Neural crest cell (in vitro differentiated cells): ENCODE measurements at regions not wholly inside any gene's neighbourhood (a gene's known extent, or its start where the extent isn't known, plus 50 kb on each side); places are given as distances from the start of the nearest gene placed in this dataset.

Source experiments
- DNase-seq: peaks from one replicate; pipeline ENCODE4 v3.0.0; 2021; ENCODE audit warnings: low read depth, mixed read lengths, low spot score
- H3K27ac Mint-ChIP-seq: one replicate; pipeline ENCODE4 v1.8.0; 2021; ENCODE audit warnings: mild to moderate bottlenecking, mixed read lengths; ENCODE audit not compliant: unreplicated experiment
- H3K27me3 Mint-ChIP-seq: 2 replicates; pipeline ENCODE4 v1.8.0; 2021; ENCODE audit warnings: low read depth, mild to moderate bottlenecking, mixed read lengths
- H3K36me3 Mint-ChIP-seq: 2 replicates; pipeline ENCODE4 v1.8.0; 2021; ENCODE audit warnings: low read depth, mild to moderate bottlenecking, mixed read lengths
- H3K4me1 Mint-ChIP-seq: 2 replicates; pipeline ENCODE4 v1.8.0; 2021; ENCODE audit warnings: mixed read lengths
- H3K4me3 Mint-ChIP-seq: one replicate; pipeline ENCODE4 v1.8.0; 2021; ENCODE audit warnings: mild to moderate bottlenecking, mixed read lengths
- H3K9me3 Mint-ChIP-seq: 2 replicates; pipeline ENCODE4 v1.8.0; 2021; ENCODE audit warnings: mixed read lengths
- CTCF ChIP-seq: fragments of 200-600 bp; sonication (generic); conservative IDR thresholded peaks from 2 replicates; pipeline ENCODE4 v1.5.0; 2021; ENCODE audit warnings: antibody characterized with exemption, mild to moderate bottlenecking

GRCh38 chr15:99911816-99912215 lies 178.6 kb upstream of the LYSMD4 start:
- Mint-ChIP-seq H3K36me3 (no peaks in the 10 kb centered on the region), H3K27me3 (no peaks in the 10 kb centered on the region), H3K27ac (no peak overlapping the region), H3K4me1 (peaks cover 10% of the 10 kb centered on the region), H3K4me3 (no peak overlapping the region), H3K9me3 (no peaks in the 10 kb centered on the region)
- DNase-seq, result no peak
- TF ChIP-seq CTCF, result no peak

- H3K4me1 Mint-ChIP-seq, result peaks cover 7% of the 10 kb centered on the region
- no peak overlapping the region for H3K4me3 Mint-ChIP-seq
- no peaks in the 10 kb centered on the region for H3K9me3 Mint-ChIP-seq
- TF ChIP-seq CTCF, result peak; percentile 33
- H3K27ac Mint-ChIP-seq, result no peak overlapping the region
- no peak for DNase-seq
- H3K36me3 Mint-ChIP-seq, result no peaks in the 10 kb centered on the region
- H3K27me3 Mint-ChIP-seq, result no peaks in the 10 kb centered on the region
Observed at GRCh38 chr15:99909592-99910295, 176.5 kb upstream of the LYSMD4 start.

- H3K4me1 Mint-ChIP-seq, result peaks cover 7% of the 10 kb centered on the region
- H3K9me3 Mint-ChIP-seq, result no peaks in the 10 kb centered on the region
- no peak overlapping the region for H3K27ac Mint-ChIP-seq
- H3K27me3 Mint-ChIP-seq, result no peaks in the 10 kb centered on the region
- no peak for DNase-seq
- H3K4me3 Mint-ChIP-seq, result no peak overlapping the region
- no peaks in the 10 kb centered on the region for H3K36me3 Mint-ChIP-seq
- no peak for TF ChIP-seq CTCF
Observed at GRCh38 chr15:99907698-99908097, 174.5 kb upstream of the LYSMD4 start.

GRCh38 chr15:99906793-99907192 lies 173.6 kb upstream of the LYSMD4 start:
- Mint-ChIP-seq H3K36me3 (no peaks in the 10 kb centered on the region), H3K4me1 (peaks cover 7% of the 10 kb centered on the region), H3K27me3 (no peaks in the 10 kb centered on the region), H3K4me3 (no peak overlapping the region), H3K27ac (peak overlapping the region; percentile 51), H3K9me3 (no peaks in the 10 kb centered on the region)
- no peak for TF ChIP-seq CTCF
- DNase-seq, result no peak

- peaks cover 7% of the 10 kb centered on the region for H3K4me1 Mint-ChIP-seq
- no peak for DNase-seq
Observed at GRCh38 chr15:99906311-99906710, 173.1 kb upstream of the LYSMD4 start.

More at GRCh38 chr15:99906311-99906710, 173.1 kb upstream of the LYSMD4 start:
- TF ChIP-seq CTCF, result no peak
- Mint-ChIP-seq H3K36me3 (no peaks in the 10 kb centered on the region), H3K4me3 (no peak overlapping the region), H3K27me3 (no peaks in the 10 kb centered on the region), H3K9me3 (no peaks in the 10 kb centered on the region), H3K27ac (no peak overlapping the region)
